GM10266 (cell line): ENCODE measurements at regions not wholly inside any gene's neighbourhood (a gene's known extent, or its start where the extent isn't known, plus 50 kb on each side); places are given as distances from the start of the nearest gene placed in this dataset.

Source experiments
- DNase-seq: peaks from one replicate; pipeline ENCODE4 v3.0.0; 2012; ENCODE audit errors: extremely low spot score
- CTCF ChIP-seq: IDR thresholded peaks from 2 replicates; pipeline ENCODE4 v1.5.1; 2012; ENCODE audit warnings: mild to moderate bottlenecking, low read depth; ENCODE audit not compliant: control insufficient read depth, insufficient read depth; ENCODE audit errors: missing control alignments

- DNase-seq: no peak
- no peak for TF ChIP-seq CTCF
These were observed 235.0 kb downstream of the IRS1 start for GRCh38 chr2:226564667-226565066.

- no peak for TF ChIP-seq CTCF
- DNase-seq: no peak
These were observed 237.7 kb downstream of the IRS1 start for GRCh38 chr2:226561962-226562361.

- no peak for TF ChIP-seq CTCF
- no peak for DNase-seq
These were observed 239.3 kb downstream of the IRS1 start for GRCh38 chr2:226560325-226560724.

- no peak for DNase-seq
- no peak for TF ChIP-seq CTCF
These were observed 240.1 kb downstream of the IRS1 start for GRCh38 chr2:226559536-226559935.

GRCh38 chr2:226558418-226558817 is 241.2 kb downstream of the IRS1 start:
- DNase-seq: no peak

GRCh38 chr2:226556050-226556449 is 243.6 kb downstream of the IRS1 start:
- no peak for TF ChIP-seq CTCF
- no peak for DNase-seq

More at GRCh38 chr2:226558418-226558817, 241.2 kb downstream of the IRS1 start:
- no peak for TF ChIP-seq CTCF

GRCh38 chr2:226554701-226555100 is 244.9 kb downstream of the IRS1 start:
- no peak for TF ChIP-seq CTCF
- DNase-seq: no peak
